Heart left ventricle (tissue), 16 donors: ENCODE measurements at regions not wholly inside any gene's neighbourhood (a gene's known extent, or its start where the extent isn't known, plus 50 kb on each side); places are given as distances from the start of the nearest gene placed in this dataset.

Experiments
- ATAC-seq, 4 donors: fragments of 200-7000 bp; cut with Tn5 transposase; one replicate each; pipeline ENCODE4 v1.9.1; 2020 to 2022; ENCODE audit warnings: moderate library complexity in 4 of 4, mild to moderate bottlenecking in 3 of 4, moderate number of reproducible peaks in 1 of 4
- DNase-seq, 5 donors: peaks; one replicate each; pipeline ENCODE4 v3.0.0-alpha.2; 2020
- H3K27ac ChIP-seq, 12 donors: fragments of 200-600 bp; sonication (generic) in 4 of 12; one replicate each; pipeline versions ENCODE4 v1.5.0 to v1.8.0; 2016 to 2022; ENCODE audit warnings: mild to moderate bottlenecking in 2 of 12
- H3K27me3 ChIP-seq, 9 donors: fragments of 200-600 bp; sonication (generic) in 2 of 9; one replicate each; pipeline versions ENCODE4 v1.5.1 to v1.8.0; 2016 to 2022; ENCODE audit warnings: mild to moderate bottlenecking in 3 of 9
- H3K36me3 ChIP-seq, 9 donors: fragments of 200-600 bp; sonication (generic) in 2 of 9; one replicate each; pipeline versions ENCODE4 v1.5.0 to v1.8.0; 2018 to 2022; ENCODE audit warnings: mild to moderate bottlenecking in 2 of 9
- H3K4me1 ChIP-seq, 12 donors: fragments of 200-600 bp; sonication (generic) in 4 of 12; one replicate each; pipeline versions ENCODE4 v1.5.0 to v1.8.0; 2016 to 2022; ENCODE audit warnings: mild to moderate bottlenecking in 3 of 12
- H3K4me3 ChIP-seq, 12 donors: fragments of 200-600 bp; sonication (generic) in 4 of 12; one replicate each; pipeline versions ENCODE4 v1.5.0 to v1.8.0; 2017 to 2022; ENCODE audit warnings: mild to moderate bottlenecking in 9 of 12, moderate library complexity in 4 of 12
- H3K9me3 ChIP-seq, 12 donors: fragments of 200-600 bp; sonication (generic) in 4 of 12; one replicate each; pipeline versions ENCODE4 v1.5.0 to v1.8.0; 2016 to 2022; ENCODE audit warnings: mild to moderate bottlenecking in 1 of 12
- CTCF ChIP-seq, 12 donors: fragments of 200-600 bp; sonication (generic) in 4 of 12; IDR thresholded peaks; one replicate each; pipeline versions ENCODE4 v1.5.0 to v1.8.0; 2018 to 2022; ENCODE audit warnings: antibody characterized with exemption in 12 of 12, mild to moderate bottlenecking in 5 of 12
- POLR2A ChIP-seq, 2 donors: fragments of 450-650 bp; IDR thresholded peaks; one replicate each; pipeline ENCODE4 v1.6.1; 2017; ENCODE audit warnings: antibody characterized with exemption in 2 of 2, mild to moderate bottlenecking in 2 of 2, moderate library complexity in 2 of 2
- WGBS, 4 donors: extraction: QIAGEN DNeasy Blood & Tissue Kit in 2 of 4; methylation state at CpG; one replicate each; pipeline versions ENCODE4 v1.1.5 to v1.1.7; 2013 to 2018; 5-methylcytosine and 5-hydroxymethylcytosine counted together
- intact Hi-C, 10 donors: fragments of 100-400 bp; cut with DNase I; formaldehyde crosslinking; loops; one replicate each; pipeline versions ENCODE4 v1.11.1 to v1.14.2; 2022
- donor health status: ischemic (EF 13 %, LVEDD 7.1; RV severe dilation, severe dysfunction).
- donor health status: healthy with polysubstance abuse.
- donor health status: DM: no; HTN: yes; CAD: no.
- donor health status: DM: no; HTN: no; CAD: no.
- donor health status: ischemic (EF 25% LVEDD 6.9; RV normal size, moderate dysfunction).
- donor health status: ischemic (EF 25% LVEDD 5.7; RV mildly dilated, moderate dysfunction).
- donor health status: healthy.
- donor health status: DM: yes; HTN: yes; CAD: no.
- donor health status: ischemic (EF 35%, LVEDD 5.7; RV mildly dilated, moderate dysfunction).
- donor health status: nonischemic (EF 11% LVEDD 7.7; RV severe dilation, severe dysfunction).
- donor health status: DM: yes; HTN: yes; CAD: no.
- donor health status: PGD.
- donor health status: ischemic (EF 29% LVEDD 5.4; RV normal size, mild dysfunction).
- donor health status: nonischemic (EF 23%, LVEDD 6.1; RV moderate dilation, normal function).

GRCh38 chr18:61949946-61950345 lies 57.1 kb upstream of the RNF152 start:
- no peaks in the 10 kb centered on the region for H3K36me3 ChIP-seq
- H3K4me1 ChIP-seq: peaks cover 0 to 14% (median 0%) of the 10 kb centered on the region in 12 donors
- no peaks in the 10 kb centered on the region for H3K27me3 ChIP-seq
- no peak overlapping the region for H3K4me3 ChIP-seq
- no peak overlapping the region for H3K27ac ChIP-seq
- WGBS, 4 donors: 56 to 73% (median 66%) methylated on average over 10 of the region's 10 CpGs
- intact Hi-C loops: no loop called here
- TF ChIP-seq POLR2A (IDR thresholded peaks at IDR 0.05) (no peak), CTCF (IDR thresholded peaks at IDR 0.05) (no peak)
- ATAC-seq (no peak), DNase-seq (no peak)
- no peaks in the 10 kb centered on the region for H3K9me3 ChIP-seq

DNA sequence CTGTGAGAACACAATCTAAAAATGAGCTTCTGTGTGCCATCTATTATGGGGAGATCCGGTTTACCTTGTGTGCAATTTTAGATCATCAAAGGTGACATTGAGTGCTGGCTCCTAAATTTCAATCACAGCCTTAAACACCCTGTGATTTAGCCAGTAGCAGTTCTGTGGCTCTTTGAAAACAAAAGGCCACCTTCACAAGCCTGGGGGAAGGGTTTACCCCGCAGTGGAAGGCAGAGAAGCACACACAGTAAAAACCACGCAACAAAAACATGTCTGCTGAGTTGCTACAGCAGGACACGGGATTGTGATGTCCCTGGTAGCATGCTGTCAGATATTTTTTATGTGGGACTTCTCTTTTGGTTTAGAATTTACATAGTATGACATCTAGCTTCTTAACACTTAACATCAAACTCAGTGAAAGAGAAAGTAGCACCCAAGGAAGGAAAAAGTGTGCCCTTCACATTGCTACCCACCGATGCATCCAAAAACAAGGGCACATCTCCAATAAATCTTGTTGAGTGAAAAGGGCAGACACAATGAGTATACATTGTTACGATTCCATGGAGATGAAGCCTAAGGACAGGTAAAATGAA lies 56.1 kb upstream of the RNF152 start:
- Histone ChIP-seq H3K27me3 (no peaks in the 10 kb centered on the region), H3K4me3 (no peak overlapping the region), H3K4me1 (peaks cover 0 to 14% (median 0%) of the 10 kb centered on the region in 12 donors), H3K9me3 (no peaks in the 10 kb centered on the region), H3K27ac (no peak overlapping the region), H3K36me3 (no peaks in the 10 kb centered on the region)
- WGBS, 4 donors: 81 to 85% (median 83%) methylated on average over 6 of the region's 6 CpGs
- TF ChIP-seq POLR2A (IDR thresholded peaks at IDR 0.05): no peak
- TF ChIP-seq CTCF (IDR thresholded peaks at IDR 0.05): no peak
- intact Hi-C loops: no loop called here
- DNase-seq (no peak), ATAC-seq (no peak)

DNA sequence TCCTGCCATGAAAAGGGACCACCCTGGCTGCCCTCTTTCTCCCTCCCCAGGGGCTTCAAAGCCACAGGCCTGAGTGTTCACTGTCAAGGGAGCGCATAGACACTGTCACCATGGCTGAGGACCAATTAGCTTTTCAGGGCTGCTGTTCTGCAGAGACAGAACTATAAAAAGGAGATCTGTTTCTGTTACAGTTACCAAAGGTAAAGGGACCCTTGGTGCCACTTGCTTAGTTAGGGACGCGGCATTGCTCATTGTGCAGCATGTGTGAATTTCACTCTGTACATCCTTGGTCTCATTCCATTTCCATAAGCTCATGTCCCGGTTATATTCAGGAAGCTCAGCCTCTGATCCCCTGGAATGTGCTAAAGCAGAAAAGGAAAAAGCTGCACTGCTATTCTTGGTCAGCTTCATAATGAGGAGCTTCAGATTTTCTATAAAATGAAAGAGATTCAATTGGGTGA lies 55.5 kb upstream of the RNF152 start:
- intact Hi-C loops: no loop called here
- Histone ChIP-seq H3K9me3 (no peaks in the 10 kb centered on the region), H3K27me3 (no peaks in the 10 kb centered on the region), H3K27ac (no peak overlapping the region), H3K36me3 (no peaks in the 10 kb centered on the region), H3K4me3 (no peak overlapping the region), H3K4me1 (peaks cover 0 to 14% (median 0%) of the 10 kb centered on the region in 12 donors)
- no peak for DNase-seq
- TF ChIP-seq CTCF (IDR thresholded peaks at IDR 0.05) (no peak), POLR2A (IDR thresholded peaks at IDR 0.05) (no peak)
- no peak for ATAC-seq
- WGBS, 4 donors: 47 to 51% (median 48%) methylated on average over 4 of the region's 4 CpGs

DNA sequence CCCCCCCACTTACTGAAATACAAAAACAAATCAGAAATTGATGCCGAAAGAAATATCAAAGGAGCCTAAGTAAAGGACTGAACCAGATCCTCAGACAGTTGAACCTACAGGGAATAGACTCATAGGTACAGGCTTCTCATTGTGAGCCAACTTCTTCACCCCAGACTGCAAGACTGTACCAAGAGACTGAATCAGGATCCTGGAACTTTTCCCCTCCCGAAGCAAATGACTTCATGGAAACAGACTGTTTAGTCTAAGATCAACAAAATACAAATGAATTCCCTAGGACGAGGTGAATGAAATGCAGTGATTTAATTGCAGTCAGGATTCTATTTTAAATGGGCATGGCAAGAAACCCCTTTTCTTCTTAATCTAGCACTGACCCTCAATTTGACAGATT lies 53.6 kb upstream of the RNF152 start:
- no peak overlapping the region for H3K27ac ChIP-seq
- H3K4me1 ChIP-seq: peaks cover 0 to 14% (median 0%) of the 10 kb centered on the region in 12 donors
- no peak for TF ChIP-seq CTCF (IDR thresholded peaks at IDR 0.05)
- TF ChIP-seq POLR2A (IDR thresholded peaks at IDR 0.05): no peak
- H3K9me3 ChIP-seq: no peaks in the 10 kb centered on the region
- intact Hi-C loops: no loop called here
- no peaks in the 10 kb centered on the region for H3K27me3 ChIP-seq
- no peak for DNase-seq
- no peak overlapping the region for H3K4me3 ChIP-seq
- H3K36me3 ChIP-seq: no peaks in the 10 kb centered on the region
- WGBS, 4 donors: 68 to 88% (median 77%) methylated on average over 3 of the region's 3 CpGs
- no peak for ATAC-seq
